Posterior cingulate gyrus (tissue), 11 donors: ENCODE measurements at regions not wholly inside any gene's neighbourhood (a gene's known extent, or its start where the extent isn't known, plus 50 kb on each side); places are given as distances from the start of the nearest gene placed in this dataset.

Experiments used
- DNase-seq, 10 donors: peaks; one replicate each; pipeline versions ENCODE4 v3.0.0 to v3.0.0-alpha.2; 2020 to 2021; ENCODE audit warnings: mixed read lengths in 3 of 10
- intact Hi-C: fragments of 100-400 bp; cut with DNase I; formaldehyde crosslinking; loops from one replicate; pipeline ENCODE4 v1.15.1; 2023

- DNase-seq = peak in 1 of 10 donors; percentile 56
- intact Hi-C loops = no loop called here
Measured at GRCh38 chr7:157061979-157062378, 51.5 kb upstream of the MNX1 start.

- intact Hi-C loops = no loop called here
- DNase-seq = no peak
Measured at GRCh38 chr7:157065046-157065445, 54.6 kb upstream of the MNX1 start.

DNA sequence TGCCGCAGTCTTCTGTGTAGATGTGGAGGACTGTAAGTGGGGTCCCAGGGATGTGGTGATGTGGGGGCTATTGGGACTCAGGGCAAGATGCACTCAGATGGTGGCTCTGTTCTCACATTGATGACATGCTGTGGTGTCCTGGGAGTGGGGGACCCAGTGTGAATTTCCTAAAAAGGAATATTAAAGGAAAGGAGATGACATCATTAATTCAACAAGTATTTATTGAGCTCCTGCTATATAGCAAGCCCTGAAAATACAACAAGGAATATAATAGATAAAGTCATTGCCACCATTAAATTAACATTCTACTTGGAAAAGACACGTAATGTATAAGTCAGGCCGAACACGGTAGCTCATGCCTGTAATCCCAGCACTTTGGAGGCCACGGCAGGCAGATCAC, 61.9 kb upstream of the MNX1 start:
- intact Hi-C loops = no loop called here
- no peak for DNase-seq

GRCh38 chr7:157073335-157073734, 62.9 kb upstream of the MNX1 start:
- intact Hi-C loops = no loop called here
- DNase-seq = no peak

DNA sequence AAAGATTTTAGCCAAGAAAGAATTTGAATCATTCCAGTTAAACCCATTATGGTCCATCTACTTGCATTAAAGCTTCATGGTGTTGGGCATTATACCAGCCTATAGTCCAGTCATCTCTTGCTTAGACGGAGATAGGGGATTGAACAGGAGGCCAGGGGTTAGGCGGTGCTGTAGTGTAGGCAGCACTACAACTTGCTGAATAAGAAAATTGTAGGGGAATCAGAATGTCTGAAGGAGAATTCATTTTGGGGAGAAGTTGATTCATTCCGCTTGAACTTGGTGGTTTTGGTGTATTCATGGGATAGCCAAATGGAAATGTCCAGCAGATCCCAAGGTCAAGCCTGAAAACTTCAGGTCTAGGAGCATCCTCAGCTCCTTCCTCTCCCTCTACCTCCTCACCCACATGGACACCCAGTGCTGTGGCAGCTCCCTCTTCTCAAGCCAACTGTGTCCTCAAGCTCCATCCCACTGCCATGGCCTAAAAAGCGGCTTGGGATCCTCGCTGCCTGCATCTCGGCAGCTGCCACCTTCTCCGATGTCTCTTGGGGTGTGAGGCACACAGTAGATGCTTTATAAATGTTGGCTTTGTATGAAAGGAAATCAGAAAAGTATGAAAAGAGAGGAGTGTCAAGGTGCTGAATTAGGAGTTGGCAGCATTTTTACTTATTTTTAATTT, 63.6 kb upstream of the MNX1 start:
- DNase-seq = no peak
- intact Hi-C loops = no loop called here

- intact Hi-C loops = no loop called here
- DNase-seq = peak in 1 of 10 donors; percentile 61
Measured at GRCh38 chr7:157076466-157076865, 62.3 kb upstream of the UBE3C start.

GRCh38 chr7:157077021-157077420, 61.7 kb upstream of the UBE3C start:
- intact Hi-C loops = no loop called here

DNA sequence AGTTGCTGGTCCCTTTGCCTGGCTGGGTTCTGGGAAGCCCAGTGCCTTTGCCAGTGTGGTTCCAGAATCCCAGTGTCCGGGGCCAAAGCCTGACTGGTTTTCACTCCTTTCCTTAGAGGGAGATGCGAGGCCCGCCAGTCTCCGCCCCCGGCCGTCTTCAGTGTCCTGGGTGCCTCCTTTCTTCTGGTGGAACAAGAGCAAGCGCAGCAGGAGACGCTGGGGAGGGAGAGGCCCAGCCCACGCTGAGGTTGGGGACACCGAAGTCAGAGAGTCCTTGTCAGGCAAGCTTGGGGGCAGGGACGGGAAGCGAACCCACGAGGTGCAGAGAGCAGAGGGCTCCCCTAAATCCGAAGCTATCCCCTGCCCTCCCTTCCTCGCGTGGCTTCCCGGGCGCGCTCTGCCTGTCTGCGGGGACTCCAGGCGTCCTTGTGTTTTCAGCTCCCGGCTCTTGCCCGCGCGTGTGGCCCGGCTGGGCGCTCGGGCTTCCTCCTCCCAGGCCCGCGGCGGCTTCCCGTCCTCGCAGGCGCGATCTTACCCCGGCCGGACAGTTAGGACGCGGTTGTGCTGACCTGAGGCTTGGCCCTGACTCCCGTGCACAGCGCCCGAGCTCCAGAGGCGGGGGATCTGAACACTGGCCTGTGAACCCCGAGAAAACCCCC, 60.6 kb upstream of the UBE3C start:
- intact Hi-C loops = no loop called here
- DNase-seq = peak in 1 of 10 donors; percentile 83

More at GRCh38 chr7:157077021-157077420, 61.7 kb upstream of the UBE3C start:
- peak in 1 of 10 donors; percentile 50 for DNase-seq

DNA sequence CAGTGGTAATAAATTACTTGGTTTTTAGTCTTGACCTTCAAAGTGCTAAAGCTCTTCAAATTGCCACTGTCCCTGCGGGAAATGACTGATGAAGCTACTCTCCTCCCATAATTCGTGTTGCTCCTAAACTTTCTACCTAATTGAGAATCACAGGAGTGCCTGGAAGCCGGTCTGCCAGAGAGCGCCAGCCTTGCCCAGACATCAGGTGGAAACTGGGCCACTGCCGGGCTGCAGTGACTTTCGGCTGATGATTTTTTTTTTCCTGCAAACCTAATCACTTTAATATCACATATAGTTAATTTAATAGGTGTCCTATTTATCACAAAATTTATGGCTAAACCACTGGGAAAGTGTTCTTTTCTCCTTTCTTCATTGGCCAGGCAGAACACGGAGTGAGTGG, 59.6 kb upstream of the UBE3C start:
- intact Hi-C loops = no loop called here
- peak in 1 of 10 donors; percentile 62 for DNase-seq

GRCh38 chr7:157080111-157080730, 58.5 kb upstream of the UBE3C start:
- intact Hi-C loops = no loop called here
- peak in 1 of 10 donors; percentile 53 for DNase-seq

DNA sequence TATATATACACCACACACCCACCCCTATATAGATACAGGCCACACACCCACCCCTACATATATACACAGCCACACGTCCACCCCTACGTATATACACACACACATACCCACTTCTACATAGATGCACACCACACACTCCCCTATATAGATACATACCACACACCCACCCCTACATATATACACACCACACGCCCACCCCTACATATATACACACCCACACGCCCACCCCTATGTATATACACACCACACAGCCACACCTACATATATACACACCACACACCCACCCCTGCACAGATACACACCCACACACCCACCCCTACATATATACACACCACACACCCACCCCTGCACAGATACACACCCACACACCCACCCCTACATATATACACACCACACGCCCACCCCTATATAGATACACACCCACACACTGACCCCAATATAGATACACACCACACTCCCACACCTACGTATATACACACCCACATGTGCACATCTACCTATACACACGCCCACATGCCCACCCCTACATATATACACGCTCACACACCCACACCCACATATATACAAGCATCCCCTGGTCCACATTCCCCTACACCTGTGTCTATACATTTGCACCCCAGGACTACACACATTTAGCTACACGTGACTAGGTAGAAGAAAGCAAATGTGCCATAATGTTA, 52.1 kb upstream of the UBE3C start:
- DNase-seq = no peak
- intact Hi-C loops = no loop called here

- DNase-seq = no peak
- intact Hi-C loops = no loop called here
Measured at GRCh38 chr7:157087646-157088045, 51.1 kb upstream of the UBE3C start.

DNA sequence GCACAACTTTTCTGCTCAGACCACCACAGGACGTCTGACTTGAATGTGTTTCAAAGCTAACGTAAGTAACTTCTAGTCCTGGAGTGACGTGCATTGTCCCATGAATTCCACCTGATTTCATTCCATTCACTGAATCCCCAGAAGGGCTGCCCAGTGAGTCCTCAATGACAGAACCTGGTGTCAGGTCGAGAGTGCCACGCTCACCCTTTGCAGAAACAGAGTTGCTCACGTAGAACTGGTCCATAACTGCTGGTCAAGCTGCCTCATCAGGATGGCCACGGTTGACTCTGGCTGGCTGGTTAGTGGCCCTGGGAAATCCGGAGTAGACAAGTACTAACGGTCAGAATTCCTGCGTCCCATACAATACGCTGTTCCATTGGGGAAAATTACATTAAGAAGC, 50.6 kb upstream of the UBE3C start:
- intact Hi-C loops = no loop called here
- no peak for DNase-seq
